ENCODE measurements at regions not wholly inside any gene's neighbourhood (a gene's known extent, or its start where the extent isn't known, plus 50 kb on each side); places are given as distances from the start of the nearest gene placed in this dataset.

- no peak for TF ChIP-seq GABPA (IDR thresholded peaks at IDR 0.05; ENCODE audit: low read depth)
- no peak for TF ChIP-seq SPI1 (IDR thresholded peaks at IDR 0.05; ENCODE audit: borderline replicate concordance, low read depth)
- no peak for TF ChIP-seq POLR2AphosphoS5 (IDR thresholded peaks at IDR 0.05; ENCODE audit: low read depth)
- TF ChIP-seq, protein P1, sequence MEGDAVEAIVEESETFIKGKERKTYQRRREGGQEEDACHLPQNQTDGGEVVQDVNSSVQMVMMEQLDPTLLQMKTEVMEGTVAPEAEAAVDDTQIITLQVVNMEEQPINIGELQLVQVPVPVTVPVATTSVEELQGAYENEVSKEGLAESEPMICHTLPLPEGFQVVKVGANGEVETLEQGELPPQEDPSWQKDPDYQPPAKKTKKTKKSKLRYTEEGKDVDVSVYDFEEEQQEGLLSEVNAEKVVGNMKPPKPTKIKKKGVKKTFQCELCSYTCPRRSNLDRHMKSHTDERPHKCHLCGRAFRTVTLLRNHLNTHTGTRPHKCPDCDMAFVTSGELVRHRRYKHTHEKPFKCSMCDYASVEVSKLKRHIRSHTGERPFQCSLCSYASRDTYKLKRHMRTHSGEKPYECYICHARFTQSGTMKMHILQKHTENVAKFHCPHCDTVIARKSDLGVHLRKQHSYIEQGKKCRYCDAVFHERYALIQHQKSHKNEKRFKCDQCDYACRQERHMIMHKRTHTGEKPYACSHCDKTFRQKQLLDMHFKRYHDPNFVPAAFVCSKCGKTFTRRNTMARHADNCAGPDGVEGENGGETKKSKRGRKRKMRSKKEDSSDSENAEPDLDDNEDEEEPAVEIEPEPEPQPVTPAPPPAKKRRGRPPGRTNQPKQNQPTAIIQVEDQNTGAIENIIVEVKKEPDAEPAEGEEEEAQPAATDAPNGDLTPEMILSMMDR (IDR thresholded peaks at IDR 0.05; ENCODE audit: insufficient read depth, low read length) = no peak
- TF ChIP-seq REST (IDR thresholded peaks at IDR 0.05; ENCODE audit: insufficient replicate concordance, low read depth) = no peak
- H3K27ac ChIP-seq (replicated peaks) = no peak overlapping the region
- H3K27me3 ChIP-seq (ENCODE audit: insufficient read depth, poor library complexity, severe bottlenecking) = no peaks in the 10 kb centered on the region
- H3K4me3 ChIP-seq (replicated peaks; ENCODE audit: insufficient read depth, low read length) = no peak overlapping the region
- DNase-seq (ENCODE audit: low read depth in 1 of 2, low spot score in 1 of 2) = no peak
Observed at GRCh38 chr11:91783173-91783572, 441.4 kb upstream of the FAT3 start.

- Histone ChIP-seq H3K27me3 (ENCODE audit: insufficient read depth, poor library complexity, severe bottlenecking) (no peaks in the 10 kb centered on the region), H3K27ac (replicated peaks) (no peak overlapping the region), H3K4me3 (replicated peaks; ENCODE audit: insufficient read depth, low read length) (no peak overlapping the region)
- TF ChIP-seq POLR2AphosphoS5 (IDR thresholded peaks at IDR 0.05; ENCODE audit: low read depth) (no peak), GABPA (IDR thresholded peaks at IDR 0.05; ENCODE audit: low read depth) (no peak), REST (IDR thresholded peaks at IDR 0.05; ENCODE audit: insufficient replicate concordance, low read depth) (no peak), SPI1 (IDR thresholded peaks at IDR 0.05; ENCODE audit: borderline replicate concordance, low read depth) (no peak)
- TF ChIP-seq, protein P1 (IDR thresholded peaks at IDR 0.05; ENCODE audit: insufficient read depth, low read length) = no peak
- DNase-seq (ENCODE audit: low read depth in 1 of 2, low spot score in 1 of 2) = no peak
Observed at GRCh38 chr11:91778758-91779157, 445.9 kb upstream of the FAT3 start.

GRCh38 chr11:91776655-91777054, 448.0 kb upstream of the FAT3 start:
- Histone ChIP-seq H3K27me3 (ENCODE audit: insufficient read depth, poor library complexity, severe bottlenecking) (no peaks in the 10 kb centered on the region), H3K4me3 (replicated peaks; ENCODE audit: insufficient read depth, low read length) (no peak overlapping the region), H3K27ac (replicated peaks) (no peak overlapping the region)
- DNase-seq (ENCODE audit: low read depth in 1 of 2, low spot score in 1 of 2) = no peak
- no peak for TF ChIP-seq SPI1 (IDR thresholded peaks at IDR 0.05; ENCODE audit: borderline replicate concordance, low read depth)
- TF ChIP-seq, protein P1 (IDR thresholded peaks at IDR 0.05; ENCODE audit: insufficient read depth, low read length) = no peak
- no peak for TF ChIP-seq GABPA (IDR thresholded peaks at IDR 0.05; ENCODE audit: low read depth)
- TF ChIP-seq POLR2AphosphoS5 (IDR thresholded peaks at IDR 0.05; ENCODE audit: low read depth) = no peak

DNA sequence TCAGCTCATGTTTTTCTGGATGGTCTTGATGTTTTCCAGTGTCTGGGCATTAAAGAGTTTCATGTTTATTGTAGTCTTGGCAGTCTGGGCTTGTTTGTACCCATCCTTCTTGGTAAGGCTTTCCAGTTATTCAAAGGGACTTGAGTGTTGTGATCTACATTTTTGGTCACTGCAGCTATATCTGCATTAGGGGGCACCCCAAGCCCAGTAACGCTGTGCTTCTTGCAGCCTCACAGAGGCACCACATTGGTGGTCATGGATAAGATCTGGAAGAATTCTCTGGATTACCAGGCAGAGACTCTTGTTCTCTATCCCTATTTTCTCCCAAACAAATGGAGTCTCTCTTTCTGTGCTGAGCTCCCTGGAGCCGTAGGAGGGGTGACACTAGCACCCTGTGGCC, 451.5 kb upstream of the FAT3 start:
- Histone ChIP-seq H3K27me3 (ENCODE audit: insufficient read depth, poor library complexity, severe bottlenecking) (no peaks in the 10 kb centered on the region), H3K4me3 (replicated peaks; ENCODE audit: insufficient read depth, low read length) (no peak overlapping the region), H3K27ac (replicated peaks) (no peak overlapping the region)
- DNase-seq (ENCODE audit: low read depth in 1 of 2, low spot score in 1 of 2) = no peak
- TF ChIP-seq, protein P1 (IDR thresholded peaks at IDR 0.05; ENCODE audit: insufficient read depth, low read length) = no peak
- no peak for TF ChIP-seq SPI1 (IDR thresholded peaks at IDR 0.05; ENCODE audit: borderline replicate concordance, low read depth)
- no peak for TF ChIP-seq POLR2AphosphoS5 (IDR thresholded peaks at IDR 0.05; ENCODE audit: low read depth)
